Upper lobe of left lung (tissue), 6 donors: ENCODE measurements at regions not wholly inside any gene's neighbourhood (a gene's known extent, or its start where the extent isn't known, plus 50 kb on each side); places are given as distances from the start of the nearest gene placed in this dataset.

Experiments used
- ATAC-seq, 2 donors: fragments of 200-7000 bp; cut with Tn5 transposase; one replicate each; pipeline ENCODE4 v1.9.1; 2022; ENCODE audit warnings: mild to moderate bottlenecking in 2 of 2, moderate library complexity in 2 of 2; ENCODE audit not compliant: low FRiP score in 2 of 2
- DNase-seq, 2 donors: peaks; one replicate each; pipeline ENCODE4 v3.0.0-alpha.2; 2019 to 2020
- H3K27ac ChIP-seq, 4 donors: fragments of 200-600 bp; sonication (generic); one replicate each; pipeline ENCODE4 v1.5.1; 2016 to 2019
- H3K27me3 ChIP-seq, 4 donors: fragments of 200-600 bp; sonication (generic); one replicate each; pipeline ENCODE4 v1.5.1; 2017 to 2019
- H3K36me3 ChIP-seq, 4 donors: fragments of 200-600 bp; sonication (generic); one replicate each; pipeline ENCODE4 v1.5.1; 2016 to 2019
- H3K4me1 ChIP-seq, 4 donors: fragments of 200-600 bp; sonication (generic); one replicate each; pipeline ENCODE4 v1.5.1; 2018 to 2019
- H3K4me3 ChIP-seq, 4 donors: fragments of 200-600 bp; sonication (generic); one replicate each; pipeline ENCODE4 v1.5.1; 2017 to 2019; ENCODE audit warnings: mild to moderate bottlenecking in 2 of 4, moderate library complexity in 1 of 4
- H3K9me3 ChIP-seq, 4 donors: fragments of 200-600 bp; sonication (generic); one replicate each; pipeline ENCODE4 v1.5.1; 2018 to 2019
- CTCF ChIP-seq, 6 experiments: fragments of 450-650 bp in 4 of 6; fragments of 200-600 bp in 2 of 6; sonication (generic) in 2 of 6; IDR thresholded peaks; one replicate each; pipeline ENCODE4 v1.5.1; 2016 to 2019; ENCODE audit warnings: antibody characterized with exemption in 6 of 6
- EP300 ChIP-seq, 4 donors: sonication (generic); formaldehyde crosslinking; IDR thresholded peaks; one replicate each; pipeline ENCODE4 v1.5.1; 2017; ENCODE audit warnings: antibody characterized with exemption in 4 of 4, control low read depth in 2 of 4
- POLR2A ChIP-seq, 4 donors: fragments of 450-650 bp; IDR thresholded peaks; one replicate each; pipeline ENCODE4 v1.5.1; 2016 to 2017; ENCODE audit warnings: antibody characterized with exemption in 4 of 4, mild to moderate bottlenecking in 2 of 4
- POLR2AphosphoS5 ChIP-seq, 2 donors: sonication (generic); formaldehyde crosslinking; IDR thresholded peaks; one replicate each; pipeline ENCODE4 v1.5.1; 2017; ENCODE audit warnings: antibody characterized with exemption in 2 of 2
- whole genome bisulfite sequencing, 2 donors: methylation state at CpG; one replicate each; pipeline ENCODE4 v1.1.5; 2017 to 2018; 5-methylcytosine and 5-hydroxymethylcytosine counted together
- donor health status: DM: no; HTN: no; CAD: no; lungs with moderate emphysema.
- donor health status: DM: no; HTN: yes; CAD: no; lungs with severe emphysema.

- Histone ChIP-seq H3K27ac (no peak overlapping the region), H3K4me3 (no peak overlapping the region), H3K4me1 (peaks cover 0 to 3% (median 0%) of the 10 kb centered on the region in 4 donors), H3K9me3 (no peaks in the 10 kb centered on the region), H3K36me3 (no peaks in the 10 kb centered on the region), H3K27me3 (no peaks in the 10 kb centered on the region)
- TF ChIP-seq EP300 (IDR thresholded peaks at IDR 0.05), result no peak
- no peak for TF ChIP-seq POLR2A (IDR thresholded peaks at IDR 0.05)
- TF ChIP-seq POLR2AphosphoS5 (IDR thresholded peaks at IDR 0.05), result no peak
- WGBS, 2 donors, result 32 to 37% methylated on average over 17 to 24 of the region's 24 CpGs
- ATAC-seq, result no peak
- no peak for DNase-seq
Measured at GRCh38 chr22:27632451-27633295, 168.9 kb downstream of the MN1 start.

- TF ChIP-seq CTCF (IDR thresholded peaks at IDR 0.05), result no peak
- no peak for TF ChIP-seq POLR2A (IDR thresholded peaks at IDR 0.05)
- TF ChIP-seq POLR2AphosphoS5 (IDR thresholded peaks at IDR 0.05), result no peak
- TF ChIP-seq EP300 (IDR thresholded peaks at IDR 0.05), result no peak
- Histone ChIP-seq H3K27ac (no peak overlapping the region), H3K4me3 (no peak overlapping the region), H3K4me1 (peaks cover 0 to 3% (median 0%) of the 10 kb centered on the region in 4 donors), H3K9me3 (no peaks in the 10 kb centered on the region), H3K36me3 (no peaks in the 10 kb centered on the region), H3K27me3 (no peaks in the 10 kb centered on the region)
- DNase-seq, result no peak
- ATAC-seq, result no peak
- 63 to 74% methylated on average over 8 of the region's 8 CpGs for WGBS, 2 donors
Measured at GRCh38 chr22:27633296-27633871, 168.2 kb downstream of the MN1 start.

- DNase-seq (no peak), ATAC-seq (no peak)
- peaks cover 0 to 3% (median 0%) of the 10 kb centered on the region in 4 donors for H3K4me1 ChIP-seq
- no peak overlapping the region for H3K4me3 ChIP-seq
- H3K9me3 ChIP-seq, result no peaks in the 10 kb centered on the region
- no peaks in the 10 kb centered on the region for H3K36me3 ChIP-seq
- H3K27ac ChIP-seq, result no peak overlapping the region
- WGBS, 2 donors, result 82 to 88% methylated on average over 17 of the region's 17 CpGs
- no peak for TF ChIP-seq POLR2AphosphoS5 (IDR thresholded peaks at IDR 0.05)
- TF ChIP-seq EP300 (IDR thresholded peaks at IDR 0.05), result no peak
- no peaks in the 10 kb centered on the region for H3K27me3 ChIP-seq
Measured at GRCh38 chr22:27634043-27634740, 167.4 kb downstream of the MN1 start.

GRCh38 chr22:27635435-27635834, 166.1 kb downstream of the MN1 start:
- TF ChIP-seq EP300 (IDR thresholded peaks at IDR 0.05) (no peak), POLR2A (IDR thresholded peaks at IDR 0.05) (no peak), CTCF (IDR thresholded peaks at IDR 0.05) (no peak), POLR2AphosphoS5 (IDR thresholded peaks at IDR 0.05) (no peak)
- no peak overlapping the region for H3K4me3 ChIP-seq

GRCh38 chr22:27635852-27636251, 165.7 kb downstream of the MN1 start:
- H3K4me3 ChIP-seq, result no peak overlapping the region
- 77 to 86% methylated on average over 6 of the region's 6 CpGs for WGBS, 2 donors
- H3K36me3 ChIP-seq, result no peaks in the 10 kb centered on the region
- ATAC-seq (no peak), DNase-seq (no peak)
- TF ChIP-seq POLR2AphosphoS5 (IDR thresholded peaks at IDR 0.05) (no peak), POLR2A (IDR thresholded peaks at IDR 0.05) (no peak), EP300 (IDR thresholded peaks at IDR 0.05) (no peak), CTCF (IDR thresholded peaks at IDR 0.05) (no peak)
- H3K27ac ChIP-seq, result no peak overlapping the region
- H3K9me3 ChIP-seq, result no peaks in the 10 kb centered on the region
- peaks cover 0 to 3% (median 0%) of the 10 kb centered on the region in 4 donors for H3K4me1 ChIP-seq
- no peaks in the 10 kb centered on the region for H3K27me3 ChIP-seq

More at GRCh38 chr22:27635435-27635834, 166.1 kb downstream of the MN1 start:
- WGBS, 2 donors, result 76 to 89% methylated on average over 2 of the region's 2 CpGs
- no peak for ATAC-seq
- Histone ChIP-seq H3K9me3 (no peaks in the 10 kb centered on the region), H3K27ac (no peak overlapping the region), H3K27me3 (no peaks in the 10 kb centered on the region), H3K36me3 (no peaks in the 10 kb centered on the region), H3K4me1 (peaks cover 0 to 3% (median 0%) of the 10 kb centered on the region in 4 donors)
- no peak for DNase-seq
